ENCODE measurements at regions not wholly inside any gene's neighbourhood (a gene's known extent, or its start where the extent isn't known, plus 50 kb on each side); places are given as distances from the start of the nearest gene placed in this dataset.

DNA sequence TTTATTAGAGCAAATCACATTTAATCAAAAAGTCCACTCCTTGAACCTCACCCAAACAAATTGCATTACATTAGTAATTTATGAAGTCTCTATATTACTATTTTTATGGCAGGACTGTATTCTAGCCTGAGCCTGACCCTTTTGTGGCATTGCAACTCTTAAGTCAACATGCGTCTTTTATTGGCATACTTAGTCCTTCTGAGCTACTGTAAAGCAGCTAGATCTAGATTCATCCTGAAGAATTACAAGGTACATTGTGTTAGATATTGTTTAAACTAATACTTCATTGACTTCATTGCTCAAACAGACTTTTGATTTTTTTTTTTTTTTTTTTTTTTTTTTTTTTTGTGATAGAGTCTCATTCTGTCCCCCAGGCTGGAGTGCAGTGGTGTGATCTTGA is 1842.5 kb upstream of the CDH9 start:
- H3K4me3 Mint-ChIP-seq (ENCODE audit: low read depth, unreplicated experiment), result no peak overlapping the region
- H3K4me1 Mint-ChIP-seq (ENCODE audit: low read depth, unreplicated experiment), result no peaks in the 10 kb centered on the region
- H3K9me3 Mint-ChIP-seq (ENCODE audit: low read depth, unreplicated experiment), result peaks cover 11% of the 10 kb centered on the region
- no peak overlapping the region for H3K27ac Mint-ChIP-seq (ENCODE audit: unreplicated experiment)
- no peaks in the 10 kb centered on the region for H3K36me3 Mint-ChIP-seq (ENCODE audit: insufficient read depth, unreplicated experiment)
- BruUV-seq (replicated peaks), result no TSS peak
- CTCF ChIA-PET, result no interaction called here
- TF ChIP-seq, protein P1, sequence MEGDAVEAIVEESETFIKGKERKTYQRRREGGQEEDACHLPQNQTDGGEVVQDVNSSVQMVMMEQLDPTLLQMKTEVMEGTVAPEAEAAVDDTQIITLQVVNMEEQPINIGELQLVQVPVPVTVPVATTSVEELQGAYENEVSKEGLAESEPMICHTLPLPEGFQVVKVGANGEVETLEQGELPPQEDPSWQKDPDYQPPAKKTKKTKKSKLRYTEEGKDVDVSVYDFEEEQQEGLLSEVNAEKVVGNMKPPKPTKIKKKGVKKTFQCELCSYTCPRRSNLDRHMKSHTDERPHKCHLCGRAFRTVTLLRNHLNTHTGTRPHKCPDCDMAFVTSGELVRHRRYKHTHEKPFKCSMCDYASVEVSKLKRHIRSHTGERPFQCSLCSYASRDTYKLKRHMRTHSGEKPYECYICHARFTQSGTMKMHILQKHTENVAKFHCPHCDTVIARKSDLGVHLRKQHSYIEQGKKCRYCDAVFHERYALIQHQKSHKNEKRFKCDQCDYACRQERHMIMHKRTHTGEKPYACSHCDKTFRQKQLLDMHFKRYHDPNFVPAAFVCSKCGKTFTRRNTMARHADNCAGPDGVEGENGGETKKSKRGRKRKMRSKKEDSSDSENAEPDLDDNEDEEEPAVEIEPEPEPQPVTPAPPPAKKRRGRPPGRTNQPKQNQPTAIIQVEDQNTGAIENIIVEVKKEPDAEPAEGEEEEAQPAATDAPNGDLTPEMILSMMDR (IDR thresholded peaks at IDR 0.05; ENCODE audit: unreplicated experiment), result no peak
- DNase-seq, result no peak
- intact Hi-C loops (cut with micrococcal nuclease; ENCODE audit: unreplicated experiment), result no loop called here
- H3K27me3 Mint-ChIP-seq (ENCODE audit: unreplicated experiment), result no peaks in the 10 kb centered on the region

DNA sequence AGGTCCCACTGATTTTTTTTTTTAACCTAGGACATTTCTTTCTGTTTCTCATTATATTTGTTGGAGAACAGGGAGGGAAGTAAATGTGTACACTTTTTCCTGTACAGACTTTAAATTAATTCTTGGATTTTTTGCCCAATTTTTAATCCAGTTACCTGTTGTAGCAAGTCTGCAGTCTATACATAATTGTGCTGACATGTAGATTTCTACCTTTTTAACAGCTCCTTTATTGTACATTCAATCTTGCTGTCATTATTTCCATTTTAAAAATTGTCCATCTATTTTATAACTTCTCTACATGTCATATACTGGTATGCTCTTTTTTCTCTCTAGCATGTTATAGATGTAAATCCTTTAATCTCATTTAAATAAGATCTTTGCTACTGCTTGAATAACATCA is 1838.7 kb upstream of the CDH9 start:
- no peaks in the 10 kb centered on the region for H3K36me3 Mint-ChIP-seq (ENCODE audit: insufficient read depth, unreplicated experiment)
- H3K4me3 Mint-ChIP-seq (ENCODE audit: low read depth, unreplicated experiment), result no peak overlapping the region
- intact Hi-C loops (cut with micrococcal nuclease; ENCODE audit: unreplicated experiment), result no loop called here
- TF ChIP-seq, protein P1 (IDR thresholded peaks at IDR 0.05; ENCODE audit: unreplicated experiment), result no peak
- H3K27me3 Mint-ChIP-seq (ENCODE audit: unreplicated experiment), result no peaks in the 10 kb centered on the region
- no TSS peak for BruUV-seq (replicated peaks)
- CTCF ChIA-PET, result no interaction called here
- H3K4me1 Mint-ChIP-seq (ENCODE audit: low read depth, unreplicated experiment), result no peaks in the 10 kb centered on the region
- H3K27ac Mint-ChIP-seq (ENCODE audit: unreplicated experiment), result no peak overlapping the region
- H3K9me3 Mint-ChIP-seq (ENCODE audit: low read depth, unreplicated experiment), result peaks cover 10% of the 10 kb centered on the region
- DNase-seq, result no peak

DNA sequence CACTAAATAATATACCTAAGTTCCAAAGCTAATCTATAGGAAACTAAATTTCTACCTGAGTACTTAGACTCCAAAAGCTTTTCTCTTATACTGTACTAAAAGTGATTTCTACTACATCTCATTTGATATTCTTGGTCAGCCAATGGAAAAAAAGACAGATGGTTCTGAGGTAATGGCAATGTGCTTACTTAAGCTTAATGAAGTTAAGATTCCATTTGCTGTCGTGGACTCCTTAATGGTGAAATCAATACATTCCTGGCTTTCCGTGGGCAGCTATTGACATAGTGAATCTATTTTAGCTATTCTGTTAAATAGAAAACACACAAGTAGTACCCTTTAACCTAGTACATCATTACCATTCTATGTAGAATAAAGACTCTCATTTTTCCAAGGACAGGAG is 1825.6 kb upstream of the CDH9 start:
- no TSS peak for BruUV-seq (replicated peaks)
- no peaks in the 10 kb centered on the region for H3K27me3 Mint-ChIP-seq (ENCODE audit: unreplicated experiment)
- no peak overlapping the region for H3K4me3 Mint-ChIP-seq (ENCODE audit: low read depth, unreplicated experiment)
- H3K9me3 Mint-ChIP-seq (ENCODE audit: low read depth, unreplicated experiment), result peaks cover 1% of the 10 kb centered on the region
- TF ChIP-seq, protein P1 (IDR thresholded peaks at IDR 0.05; ENCODE audit: unreplicated experiment), result no peak
- CTCF ChIA-PET, result no interaction called here
- intact Hi-C loops (cut with micrococcal nuclease; ENCODE audit: unreplicated experiment), result no loop called here
- DNase-seq, result no peak
- no peak overlapping the region for H3K27ac Mint-ChIP-seq (ENCODE audit: unreplicated experiment)
- H3K36me3 Mint-ChIP-seq (ENCODE audit: insufficient read depth, unreplicated experiment), result no peaks in the 10 kb centered on the region
- no peaks in the 10 kb centered on the region for H3K4me1 Mint-ChIP-seq (ENCODE audit: low read depth, unreplicated experiment)

DNA sequence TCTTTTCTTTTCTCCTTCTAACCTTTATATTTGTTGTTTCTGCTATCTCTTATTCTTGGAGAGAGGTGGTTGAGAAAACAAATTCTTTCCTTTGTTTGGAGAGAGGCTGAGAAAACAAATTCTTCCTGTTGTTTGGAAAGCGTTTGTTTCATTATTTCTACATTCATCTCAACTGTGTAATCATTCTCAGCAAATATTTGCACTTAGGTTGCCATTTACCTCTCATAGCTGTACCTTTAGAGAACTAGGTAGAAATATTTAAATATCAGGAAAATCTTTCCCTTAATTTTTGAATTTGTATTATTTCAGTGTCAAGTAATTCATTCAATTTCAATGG is 1824.4 kb upstream of the CDH9 start:
- H3K36me3 Mint-ChIP-seq (ENCODE audit: insufficient read depth, unreplicated experiment), result no peaks in the 10 kb centered on the region
- no peak overlapping the region for H3K4me3 Mint-ChIP-seq (ENCODE audit: low read depth, unreplicated experiment)
- no peak for DNase-seq
- TF ChIP-seq, protein P1 (IDR thresholded peaks at IDR 0.05; ENCODE audit: unreplicated experiment), result no peak
- no TSS peak for BruUV-seq (replicated peaks)
- no peaks in the 10 kb centered on the region for H3K27me3 Mint-ChIP-seq (ENCODE audit: unreplicated experiment)
- intact Hi-C loops (cut with micrococcal nuclease; ENCODE audit: unreplicated experiment), result no loop called here
- H3K9me3 Mint-ChIP-seq (ENCODE audit: low read depth, unreplicated experiment), result peaks cover 3% of the 10 kb centered on the region
- CTCF ChIA-PET, result no interaction called here
- H3K4me1 Mint-ChIP-seq (ENCODE audit: low read depth, unreplicated experiment), result no peaks in the 10 kb centered on the region
- no peak overlapping the region for H3K27ac Mint-ChIP-seq (ENCODE audit: unreplicated experiment)
